ACHN (cell line): ENCODE measurements at regions not wholly inside any gene's neighbourhood (a gene's known extent, or its start where the extent isn't known, plus 50 kb on each side); places are given as distances from the start of the nearest gene placed in this dataset.

Experiments
- DNase-seq: peaks from one replicate; pipeline ENCODE4 v3.0.0-alpha.2; 2015
- in situ Hi-C: cut with HindIII; loops from 2 replicates; pipeline ENCODE4 v1.10.0; 2017; ENCODE audit warnings: low sequenced_read_pairs, low pct_ligation_motif_present, low pct_unique_long_range_greater_than_20kb

- DNase-seq: no peak
- in situ Hi-C loops: no loop called here
Measured at GRCh38 chr13:53694814-53695532, 666.4 kb downstream of the OLFM4 start.

GRCh38 chr13:53703371-53704080 lies 674.9 kb downstream of the OLFM4 start:
- DNase-seq: no peak
- in situ Hi-C loops: no loop called here

GRCh38 chr13:53719281-53719680 lies 690.7 kb downstream of the OLFM4 start:
- in situ Hi-C loops: no loop called here

GRCh38 chr13:53732664-53733063 lies 704.1 kb downstream of the OLFM4 start:
- in situ Hi-C loops: no loop called here
- no peak for DNase-seq

More at GRCh38 chr13:53719281-53719680, 690.7 kb downstream of the OLFM4 start:
- no peak for DNase-seq

- in situ Hi-C loops: no loop called here
- no peak for DNase-seq
Measured at GRCh38 chr13:53743906-53744305, 715.3 kb downstream of the OLFM4 start.

- in situ Hi-C loops: no loop called here
- DNase-seq: no peak
Measured at GRCh38 chr13:53747825-53748224, 719.2 kb downstream of the OLFM4 start.

GRCh38 chr13:53749306-53749705 lies 720.7 kb downstream of the OLFM4 start:
- DNase-seq: no peak
- in situ Hi-C loops: no loop called here

GRCh38 chr13:53759016-53759415 lies 730.4 kb downstream of the OLFM4 start:
- in situ Hi-C loops: no loop called here
- no peak for DNase-seq

GRCh38 chr13:53775807-53776206 lies 747.2 kb downstream of the OLFM4 start:
- in situ Hi-C loops: no loop called here
- DNase-seq: no peak

GRCh38 chr13:53778937-53779336 lies 750.3 kb downstream of the OLFM4 start:
- DNase-seq: no peak
- in situ Hi-C loops: no loop called here

GRCh38 chr13:53781941-53782340 lies 753.3 kb downstream of the OLFM4 start:
- no peak for DNase-seq
- in situ Hi-C loops: no loop called here

- in situ Hi-C loops: no loop called here
- DNase-seq: peak; percentile 59
Measured at GRCh38 chr13:53782488-53782961, 753.9 kb downstream of the OLFM4 start.

GRCh38 chr13:53783471-53783870 lies 754.9 kb downstream of the OLFM4 start:
- no peak for DNase-seq
- in situ Hi-C loops: no loop called here

- in situ Hi-C loops: no loop called here
- no peak for DNase-seq
Measured at GRCh38 chr13:53788286-53788685, 759.7 kb downstream of the OLFM4 start.

GRCh38 chr13:53800011-53800410 lies 771.4 kb downstream of the OLFM4 start:
- no peak for DNase-seq
- in situ Hi-C loops: no loop called here

GRCh38 chr13:53807251-53807834 lies 778.7 kb downstream of the OLFM4 start:
- no peak for DNase-seq
- in situ Hi-C loops: no loop called here

- no peak for DNase-seq
- in situ Hi-C loops: no loop called here
Measured at GRCh38 chr13:53821632-53822031, 793.0 kb downstream of the OLFM4 start.

GRCh38 chr13:53822136-53822535 lies 793.5 kb downstream of the OLFM4 start:
- in situ Hi-C loops: no loop called here
- no peak for DNase-seq

GRCh38 chr13:53839461-53839860 lies 810.8 kb downstream of the OLFM4 start:
- in situ Hi-C loops: no loop called here
- DNase-seq: no peak
